Breast epithelium (tissue), 3 donors: ENCODE measurements at regions not wholly inside any gene's neighbourhood (a gene's known extent, or its start where the extent isn't known, plus 50 kb on each side); places are given as distances from the start of the nearest gene placed in this dataset.

Experiments
- CTCF ChIP-seq, 3 donors: fragments of 450-650 bp; IDR thresholded peaks; one replicate each; pipeline ENCODE4 v1.5.1; 2016 to 2017; ENCODE audit warnings: antibody characterized with exemption in 3 of 3, mild to moderate bottlenecking in 3 of 3, moderate library complexity in 3 of 3
- POLR2AphosphoS5 ChIP-seq, 3 donors: sonication (generic); formaldehyde crosslinking; IDR thresholded peaks; one replicate each; pipeline ENCODE4 v1.6.1; 2017; ENCODE audit warnings: antibody characterized with exemption in 3 of 3

- TF ChIP-seq CTCF (IDR thresholded peaks at IDR 0.05) (no peak), POLR2AphosphoS5 (IDR thresholded peaks at IDR 0.05) (no peak)
Observed at GRCh38 chr5:63211448-63212132, 633.0 kb downstream of the LRRC70 start.
